ENCODE measurements at regions not wholly inside any gene's neighbourhood (a gene's known extent, or its start where the extent isn't known, plus 50 kb on each side); places are given as distances from the start of the nearest gene placed in this dataset.

- H3K4me3 ChIP-seq (ENCODE audit: low read depth, low read length), result no peak overlapping the region
- DNase-seq (ENCODE audit: low read depth), result no peak
- no peak for TF ChIP-seq CTCF (IDR thresholded peaks at IDR 0.05; ENCODE audit: low read depth, low read length, missing control alignments)
These were observed 414.2 kb downstream of the GABRB3 start for GRCh38 chr15:26358708-26359107.

GRCh38 chr15:26357653-26358052, 415.2 kb downstream of the GABRB3 start:
- H3K4me3 ChIP-seq (ENCODE audit: low read depth, low read length), result no peak overlapping the region
- DNase-seq (ENCODE audit: low read depth), result no peak
- TF ChIP-seq CTCF (IDR thresholded peaks at IDR 0.05; ENCODE audit: low read depth, low read length, missing control alignments), result no peak

- no peak for DNase-seq (ENCODE audit: low read depth)
- H3K4me3 ChIP-seq (ENCODE audit: low read depth, low read length), result no peak overlapping the region
- no peak for TF ChIP-seq CTCF (IDR thresholded peaks at IDR 0.05; ENCODE audit: low read depth, low read length, missing control alignments)
These were observed 417.3 kb downstream of the GABRB3 start for GRCh38 chr15:26355472-26356074.

- H3K4me3 ChIP-seq (ENCODE audit: low read depth, low read length), result no peak overlapping the region
- DNase-seq (ENCODE audit: low read depth), result no peak
- no peak for TF ChIP-seq CTCF (IDR thresholded peaks at IDR 0.05; ENCODE audit: low read depth, low read length, missing control alignments)
These were observed 420.0 kb downstream of the GABRB3 start for GRCh38 chr15:26352909-26353308.

GRCh38 chr15:26352406-26352805, 420.5 kb downstream of the GABRB3 start:
- no peak for DNase-seq (ENCODE audit: low read depth)
- no peak for TF ChIP-seq CTCF (IDR thresholded peaks at IDR 0.05; ENCODE audit: low read depth, low read length, missing control alignments)
- H3K4me3 ChIP-seq (ENCODE audit: low read depth, low read length), result no peak overlapping the region

GRCh38 chr15:26325495-26325894, 447.4 kb downstream of the GABRB3 start:
- H3K4me3 ChIP-seq (ENCODE audit: low read depth, low read length), result no peak overlapping the region
- TF ChIP-seq CTCF (IDR thresholded peaks at IDR 0.05; ENCODE audit: low read depth, low read length, missing control alignments), result no peak
- no peak for DNase-seq (ENCODE audit: low read depth)

GRCh38 chr15:26323566-26323965, 449.3 kb downstream of the GABRB3 start:
- no peak overlapping the region for H3K4me3 ChIP-seq (ENCODE audit: low read depth, low read length)
- no peak for TF ChIP-seq CTCF (IDR thresholded peaks at IDR 0.05; ENCODE audit: low read depth, low read length, missing control alignments)
- DNase-seq (ENCODE audit: low read depth), result no peak

All from GM12864 (cell line).